ENCODE measurements at regions not wholly inside any gene's neighbourhood (a gene's known extent, or its start where the extent isn't known, plus 50 kb on each side); places are given as distances from the start of the nearest gene placed in this dataset.

DNA sequence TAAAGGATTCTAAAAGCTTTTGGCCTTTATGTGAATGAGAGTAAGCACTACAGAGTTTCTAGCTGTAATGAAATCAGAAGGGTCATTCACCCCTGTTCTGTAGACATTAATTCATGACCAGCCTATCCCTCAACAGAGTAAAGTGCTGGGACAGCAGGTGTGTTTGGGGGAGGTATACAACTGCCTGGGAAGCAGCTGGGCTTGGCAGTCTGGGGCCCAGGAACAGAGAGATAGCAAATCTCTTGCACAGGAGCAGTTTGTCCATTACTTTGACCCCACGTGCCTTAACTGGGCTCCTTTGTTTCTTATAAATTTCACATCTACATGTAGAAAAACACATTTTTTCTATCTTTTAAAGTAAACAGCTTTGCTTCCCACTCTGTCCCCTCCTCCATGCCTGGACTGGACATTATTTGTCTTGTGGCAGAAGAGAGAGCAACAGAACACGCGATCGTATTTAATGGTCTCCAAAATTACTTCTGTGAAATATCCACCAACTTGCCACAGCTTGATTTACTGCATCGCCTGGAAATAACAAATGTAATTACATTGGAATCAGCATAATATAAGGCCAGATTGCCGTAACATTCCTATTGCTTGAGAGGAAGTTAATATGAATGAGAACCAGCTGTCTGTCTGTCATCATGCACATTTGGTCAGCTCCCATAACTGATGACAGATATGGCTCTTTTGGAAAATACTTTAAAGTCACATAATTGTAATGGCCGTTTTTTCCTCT is 263.8 kb downstream of the RBM43 start:
- 66 to 70% methylated on average over 7 of the region's 7 CpGs for WGBS, 2 donors
- no peak for ATAC-seq

DNA sequence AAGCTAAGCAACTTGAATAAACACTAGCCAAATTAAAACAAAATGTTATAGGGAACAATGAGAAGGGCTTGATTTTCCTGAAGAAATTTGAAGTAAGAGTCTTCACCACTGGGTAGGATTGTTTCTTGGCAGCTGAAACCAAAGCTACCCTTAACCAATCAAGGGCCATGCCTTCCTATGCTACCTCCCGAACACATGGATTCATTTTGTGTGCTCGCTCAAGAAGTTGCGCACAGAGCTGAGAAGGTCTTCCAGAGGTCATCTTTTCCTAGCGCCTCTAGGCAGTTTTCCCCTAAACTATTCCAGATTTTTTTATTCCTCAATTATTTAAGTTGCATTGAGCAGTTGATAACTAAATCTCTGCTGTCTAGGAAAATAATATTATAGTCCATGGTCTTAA is 264.6 kb downstream of the RBM43 start:
- ATAC-seq, result no peak
- TF ChIP-seq, protein P1, sequence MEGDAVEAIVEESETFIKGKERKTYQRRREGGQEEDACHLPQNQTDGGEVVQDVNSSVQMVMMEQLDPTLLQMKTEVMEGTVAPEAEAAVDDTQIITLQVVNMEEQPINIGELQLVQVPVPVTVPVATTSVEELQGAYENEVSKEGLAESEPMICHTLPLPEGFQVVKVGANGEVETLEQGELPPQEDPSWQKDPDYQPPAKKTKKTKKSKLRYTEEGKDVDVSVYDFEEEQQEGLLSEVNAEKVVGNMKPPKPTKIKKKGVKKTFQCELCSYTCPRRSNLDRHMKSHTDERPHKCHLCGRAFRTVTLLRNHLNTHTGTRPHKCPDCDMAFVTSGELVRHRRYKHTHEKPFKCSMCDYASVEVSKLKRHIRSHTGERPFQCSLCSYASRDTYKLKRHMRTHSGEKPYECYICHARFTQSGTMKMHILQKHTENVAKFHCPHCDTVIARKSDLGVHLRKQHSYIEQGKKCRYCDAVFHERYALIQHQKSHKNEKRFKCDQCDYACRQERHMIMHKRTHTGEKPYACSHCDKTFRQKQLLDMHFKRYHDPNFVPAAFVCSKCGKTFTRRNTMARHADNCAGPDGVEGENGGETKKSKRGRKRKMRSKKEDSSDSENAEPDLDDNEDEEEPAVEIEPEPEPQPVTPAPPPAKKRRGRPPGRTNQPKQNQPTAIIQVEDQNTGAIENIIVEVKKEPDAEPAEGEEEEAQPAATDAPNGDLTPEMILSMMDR (IDR thresholded peaks at IDR 0.05), result no peak
- Histone ChIP-seq H3K4me3 (no peak overlapping the region), H3K36me3 (no peaks in the 10 kb centered on the region), H3K4me1 (peaks cover 0 to 4% (median 0%) of the 10 kb centered on the region in 9 donors), H3K27me3 (no peaks in the 10 kb centered on the region), H3K9me3 (no peaks in the 10 kb centered on the region), H3K27ac (no peak overlapping the region)
- WGBS, 2 donors, result 79 to 81% methylated on average over 4 of the region's 4 CpGs
- intact Hi-C loops (cut with DNase I), result no loop called here
- DNase-seq, result no peak

More for the DNA sequence above, 263.8 kb downstream of the RBM43 start:
- H3K4me3 ChIP-seq, result no peak overlapping the region
- intact Hi-C loops (cut with DNase I), result no loop called here
- H3K36me3 ChIP-seq, result no peaks in the 10 kb centered on the region
- peaks cover 0 to 4% (median 0%) of the 10 kb centered on the region in 9 donors for H3K4me1 ChIP-seq
- H3K27ac ChIP-seq, result no peak overlapping the region
- H3K9me3 ChIP-seq, result no peaks in the 10 kb centered on the region
- no peak for DNase-seq
- TF ChIP-seq, protein P1 (IDR thresholded peaks at IDR 0.05), result no peak
- H3K27me3 ChIP-seq, result no peaks in the 10 kb centered on the region

DNA sequence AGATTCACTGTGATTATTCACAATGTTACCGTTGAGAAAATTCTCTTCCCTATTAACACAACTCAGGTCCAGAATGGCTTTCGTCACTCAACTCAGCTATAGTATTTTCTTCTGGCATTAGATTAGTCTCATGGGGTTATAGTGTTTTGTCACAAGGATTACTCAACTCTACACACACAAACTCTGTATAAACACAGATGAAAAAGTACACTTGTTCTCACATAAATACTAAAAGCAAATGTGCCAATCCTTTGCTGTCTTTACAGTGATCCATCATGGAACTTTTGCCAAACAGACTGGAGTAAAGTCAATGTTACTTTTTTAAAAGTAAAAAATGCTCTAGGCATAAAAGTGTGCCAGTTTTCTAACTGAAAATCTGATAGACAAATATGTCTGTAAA is 267.6 kb downstream of the RBM43 start:
- intact Hi-C loops (cut with DNase I), result no loop called here
- H3K27ac ChIP-seq, result no peak overlapping the region
- WGBS, 2 donors, result 41 to 48% methylated on average over 2 of the region's 2 CpGs
- DNase-seq (no peak), ATAC-seq (no peak)
- TF ChIP-seq, protein P1 (IDR thresholded peaks at IDR 0.05), result no peak
- H3K27me3 ChIP-seq, result no peaks in the 10 kb centered on the region
- H3K9me3 ChIP-seq, result peaks cover 0 to 23% (median 15%) of the 10 kb centered on the region in 11 donors
- H3K36me3 ChIP-seq, result no peaks in the 10 kb centered on the region
- H3K4me1 ChIP-seq, result peaks cover 0 to 4% (median 0%) of the 10 kb centered on the region in 9 donors
- H3K4me3 ChIP-seq, result no peak overlapping the region

DNA sequence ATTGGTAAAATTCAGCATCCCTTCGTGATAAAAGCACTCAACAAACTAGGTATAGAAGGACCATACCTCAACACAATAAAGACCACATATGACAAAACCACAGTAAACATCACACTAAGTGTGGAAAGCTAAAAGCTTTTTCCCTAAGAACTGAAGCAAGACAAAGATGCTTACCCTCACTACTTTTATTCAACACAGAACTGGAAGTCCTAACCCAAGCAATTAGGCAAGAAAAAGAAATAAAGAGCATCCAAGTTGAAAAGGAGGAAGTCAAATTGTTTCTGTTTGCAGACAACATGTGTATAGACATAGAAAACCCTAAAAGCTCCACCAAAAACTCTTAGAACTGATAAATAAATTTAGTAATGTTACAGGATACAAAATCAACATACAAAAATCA is 271.7 kb downstream of the RBM43 start:
- TF ChIP-seq, protein P1 (IDR thresholded peaks at IDR 0.05), result no peak
- ATAC-seq, result no peak
- H3K4me1 ChIP-seq, result no peaks in the 10 kb centered on the region
- no peaks in the 10 kb centered on the region for H3K27me3 ChIP-seq
- no peaks in the 10 kb centered on the region for H3K36me3 ChIP-seq
- H3K9me3 ChIP-seq, result peaks cover 0 to 51% (median 15%) of the 10 kb centered on the region in 11 donors
- intact Hi-C loops (cut with DNase I), result no loop called here
- DNase-seq, result no peak
- no peak overlapping the region for H3K27ac ChIP-seq
- no peak overlapping the region for H3K4me3 ChIP-seq
- WGBS, 2 donors, result 81% methylated on average over 1 of the region's 1 CpG

Data from heart right ventricle (tissue), 16 donors.